Astrocyte (in vitro differentiated cells and primary cell): ENCODE measurements at regions not wholly inside any gene's neighbourhood (a gene's known extent, or its start where the extent isn't known, plus 50 kb on each side); places are given as distances from the start of the nearest gene placed in this dataset.

ENCODE experiments used
- CTCF ChIP-seq: IDR thresholded peaks from 2 replicates; pipeline ENCODE4 v1.5.1; 2011; ENCODE audit warnings: low read depth, mild to moderate bottlenecking, inconsistent platforms, low read length, moderate library complexity; ENCODE audit not compliant: insufficient read depth
- EZH2 ChIP-seq: IDR thresholded peaks from 2 replicates; pipeline ENCODE4 v1.6.1; 2012; ENCODE audit warnings: mild to moderate bottlenecking, low read length, inconsistent platforms; ENCODE audit not compliant: insufficient read depth

- no peak for TF ChIP-seq CTCF
- TF ChIP-seq EZH2 = no peak
Observed at GRCh38 chr2:164024396-164024795, 288.6 kb upstream of the FIGN start.
